GM12878 (cell line): ENCODE measurements at regions not wholly inside any gene's neighbourhood (a gene's known extent, or its start where the extent isn't known, plus 50 kb on each side); places are given as distances from the start of the nearest gene placed in this dataset.

ENCODE experiments used
- MXI1 ChIP-seq: fragments of 150-350 bp; IDR thresholded peaks from 2 replicates; pipeline ENCODE4 v1.6.1; 2011; ENCODE audit warnings: low read depth, mild to moderate bottlenecking, inconsistent platforms, low read length, improper control_type of control experiment
- NFYA ChIP-seq: IDR thresholded peaks from 2 replicates; pipeline ENCODE4 v1.6.1; 2011; ENCODE audit warnings: low read depth, mild to moderate bottlenecking, low read length, improper control_type of control experiment, borderline replicate concordance
- TF ChIP-seq, protein P1 (sequence below), 3 experiments: IDR thresholded peaks in 2 of 3; conservative IDR thresholded peaks in 1 of 3; 2 replicates each; pipeline ENCODE4 v1.5.1; 2011; ENCODE audit warnings: low read depth in 3 of 3, low read length in 3 of 3, mild to moderate bottlenecking in 3 of 3, control low read depth in 2 of 3, moderate library complexity in 2 of 3, inconsistent platforms in 1 of 3, mixed read lengths in 1 of 3; ENCODE audit not compliant: control insufficient read depth in 2 of 3, insufficient read depth in 1 of 3; ENCODE audit errors: extremely low read depth in 1 of 3

DNA sequence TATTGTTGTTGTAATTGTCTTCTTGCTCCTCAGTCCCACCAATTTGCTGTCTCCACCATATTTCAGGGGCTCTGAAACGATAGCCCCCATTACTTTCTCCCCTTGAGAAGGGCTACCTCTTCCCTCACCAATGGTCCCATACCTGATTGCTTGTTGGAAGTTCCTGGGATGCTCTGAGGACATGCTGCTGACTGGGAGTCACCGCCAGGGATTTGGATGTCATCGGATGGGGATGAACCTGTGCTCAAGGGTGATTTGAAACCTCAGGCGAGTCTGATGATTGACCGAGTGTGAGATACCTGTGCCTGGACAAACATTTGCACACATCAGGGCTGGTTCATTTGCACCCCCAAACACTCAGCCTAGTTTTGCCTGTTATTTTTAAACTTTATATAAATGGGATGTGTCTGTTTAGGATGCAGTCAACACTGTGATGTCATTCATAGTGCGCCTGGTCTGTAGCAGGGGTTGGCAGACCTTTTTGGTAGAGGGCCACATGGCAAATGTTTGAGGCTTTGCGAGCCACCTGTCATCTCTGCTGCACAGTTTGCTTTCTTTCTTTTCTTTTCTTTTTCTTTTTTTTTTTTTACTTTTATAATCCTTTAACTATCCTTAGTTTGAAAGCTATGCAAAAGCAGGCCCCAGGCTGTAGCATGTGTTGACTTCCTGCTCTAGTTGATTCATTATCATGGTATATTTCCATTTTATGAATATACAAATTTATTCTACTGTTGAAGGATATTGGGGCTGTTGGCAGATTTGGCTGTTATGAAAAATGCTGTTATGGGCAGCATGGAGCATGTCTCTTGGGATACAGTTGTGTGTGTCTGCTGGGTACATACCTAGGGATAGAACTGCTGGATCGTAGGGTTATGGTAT lies 118.5 kb upstream of the PHACTR3 start:
- TF ChIP-seq, protein P1, sequence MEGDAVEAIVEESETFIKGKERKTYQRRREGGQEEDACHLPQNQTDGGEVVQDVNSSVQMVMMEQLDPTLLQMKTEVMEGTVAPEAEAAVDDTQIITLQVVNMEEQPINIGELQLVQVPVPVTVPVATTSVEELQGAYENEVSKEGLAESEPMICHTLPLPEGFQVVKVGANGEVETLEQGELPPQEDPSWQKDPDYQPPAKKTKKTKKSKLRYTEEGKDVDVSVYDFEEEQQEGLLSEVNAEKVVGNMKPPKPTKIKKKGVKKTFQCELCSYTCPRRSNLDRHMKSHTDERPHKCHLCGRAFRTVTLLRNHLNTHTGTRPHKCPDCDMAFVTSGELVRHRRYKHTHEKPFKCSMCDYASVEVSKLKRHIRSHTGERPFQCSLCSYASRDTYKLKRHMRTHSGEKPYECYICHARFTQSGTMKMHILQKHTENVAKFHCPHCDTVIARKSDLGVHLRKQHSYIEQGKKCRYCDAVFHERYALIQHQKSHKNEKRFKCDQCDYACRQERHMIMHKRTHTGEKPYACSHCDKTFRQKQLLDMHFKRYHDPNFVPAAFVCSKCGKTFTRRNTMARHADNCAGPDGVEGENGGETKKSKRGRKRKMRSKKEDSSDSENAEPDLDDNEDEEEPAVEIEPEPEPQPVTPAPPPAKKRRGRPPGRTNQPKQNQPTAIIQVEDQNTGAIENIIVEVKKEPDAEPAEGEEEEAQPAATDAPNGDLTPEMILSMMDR (IDR thresholded peaks at IDR 0.05 in 2 of 3, conservative IDR thresholded peaks at IDR 0.05 in 1 of 3; ENCODE audit: control insufficient read depth in 2 of 3, extremely low read depth in 1 of 3, insufficient read depth in 1 of 3, low read depth in 3 of 3, low read length in 3 of 3): no peak
- no peak for TF ChIP-seq NFYA
- TF ChIP-seq MXI1: no peak
